ENCODE measurements at regions not wholly inside any gene's neighbourhood (a gene's known extent, or its start where the extent isn't known, plus 50 kb on each side); places are given as distances from the start of the nearest gene placed in this dataset.

DNA sequence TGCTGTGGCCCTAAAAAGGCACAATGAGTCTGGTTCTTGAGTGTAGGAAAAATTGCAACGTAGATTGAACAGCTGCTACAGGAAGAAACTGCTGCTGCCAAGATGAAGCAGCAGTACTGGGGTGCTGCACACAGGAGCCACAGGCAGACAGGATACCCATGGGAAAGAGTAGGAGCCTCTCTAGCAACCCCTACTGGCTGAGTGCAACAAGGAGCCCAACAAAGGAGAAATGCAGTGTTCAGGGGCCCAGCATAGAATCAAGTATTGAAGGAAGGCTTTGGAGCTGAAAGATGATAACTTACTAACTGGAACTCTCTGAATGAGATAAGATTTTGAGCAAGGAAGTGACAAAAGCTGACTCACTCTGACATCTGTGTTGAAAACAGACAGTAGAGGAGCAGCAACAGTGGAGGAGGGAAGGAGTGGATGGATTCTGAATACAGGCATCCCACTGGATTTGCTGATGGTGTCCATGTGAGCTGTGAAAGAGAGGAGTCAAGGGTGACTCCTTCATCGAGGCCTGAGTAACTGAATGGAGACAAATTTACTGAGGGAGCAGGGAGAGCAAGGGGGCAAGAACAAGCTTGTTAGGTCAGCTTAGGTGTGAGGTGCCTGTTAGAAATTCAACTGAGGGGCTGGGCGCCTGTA is 534.7 kb upstream of the JARID2 start:
- no peak for DNase-seq

- DNase-seq, result no peak
These were observed 534.0 kb upstream of the JARID2 start for GRCh38 chr6:14711704-14712379.

DNA sequence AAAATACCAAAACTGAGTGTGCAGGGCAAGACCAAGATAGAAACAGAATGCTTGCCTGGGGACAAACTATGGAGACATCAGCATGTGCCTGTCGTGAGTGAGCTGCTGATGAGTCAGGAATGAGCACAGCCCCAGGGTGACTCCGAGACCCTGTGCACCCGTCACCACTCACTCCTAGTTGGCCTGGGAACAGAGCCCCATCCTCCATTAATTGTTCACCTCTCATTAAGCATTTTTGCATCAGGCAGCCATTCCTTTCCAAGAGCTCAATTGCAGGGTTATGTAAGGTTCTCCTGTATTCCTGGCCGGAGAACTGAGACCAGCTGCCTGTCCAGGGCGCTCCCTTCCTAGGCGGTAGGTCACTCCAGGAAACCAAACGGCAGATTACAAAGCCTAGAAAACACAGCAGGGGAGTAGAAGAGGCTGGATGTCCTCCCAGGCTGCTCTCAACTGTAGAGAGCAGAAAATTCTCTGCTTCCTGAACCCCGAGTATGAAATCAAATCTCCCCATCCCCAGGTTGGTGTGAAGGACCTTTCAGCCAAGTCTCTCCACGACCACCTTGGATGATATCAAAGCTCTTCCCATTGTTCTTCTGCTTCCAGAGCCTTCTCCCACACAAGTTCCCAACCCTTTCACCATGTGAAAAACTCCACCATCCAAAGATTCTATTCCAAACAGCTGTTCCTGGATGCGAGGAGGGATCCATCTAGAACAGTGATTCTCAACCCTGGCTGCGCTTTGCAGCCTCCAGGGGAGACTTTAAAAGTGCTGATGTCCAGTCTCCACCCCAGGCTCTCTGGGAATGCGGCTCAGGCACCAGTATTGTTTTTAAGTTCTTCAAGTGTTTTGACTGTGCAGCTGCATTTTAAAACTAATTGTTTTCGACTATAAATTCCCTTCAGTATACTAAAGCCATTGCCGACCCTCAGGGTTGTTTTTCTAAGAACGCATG is 532.6 kb upstream of the JARID2 start:
- no peak for DNase-seq

DNA sequence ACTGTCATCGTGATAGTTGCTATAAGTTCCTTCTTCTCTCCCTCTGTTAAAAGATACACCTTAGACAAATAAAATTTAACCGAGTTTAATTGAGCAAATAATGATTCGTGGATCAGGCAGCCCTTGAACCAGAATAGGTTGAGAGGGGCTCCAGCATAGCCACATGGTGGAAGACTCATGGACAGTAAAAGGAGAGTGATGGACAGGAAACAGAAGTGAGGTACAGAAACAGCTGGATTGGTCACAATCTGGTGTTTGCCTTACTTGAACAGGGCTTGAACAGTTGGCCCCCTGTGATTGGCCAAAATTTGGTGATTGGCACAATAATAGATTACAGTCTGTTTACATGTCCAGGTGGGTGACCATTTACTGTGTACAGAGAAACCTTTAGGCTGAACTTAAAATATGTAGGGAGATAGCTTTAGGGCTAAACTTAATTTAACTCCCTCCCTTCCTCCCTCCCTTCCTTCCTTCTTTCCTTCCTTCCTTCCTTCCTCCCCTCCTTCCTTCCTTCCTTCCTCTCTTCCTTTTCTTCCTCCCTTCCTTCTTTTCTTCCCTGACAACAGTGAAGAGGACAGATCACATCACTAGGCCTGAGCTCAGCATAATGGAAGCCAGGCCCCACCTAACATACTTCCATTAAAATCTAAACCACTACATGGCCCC is 531.8 kb upstream of the JARID2 start:
- no peak for DNase-seq

DNA sequence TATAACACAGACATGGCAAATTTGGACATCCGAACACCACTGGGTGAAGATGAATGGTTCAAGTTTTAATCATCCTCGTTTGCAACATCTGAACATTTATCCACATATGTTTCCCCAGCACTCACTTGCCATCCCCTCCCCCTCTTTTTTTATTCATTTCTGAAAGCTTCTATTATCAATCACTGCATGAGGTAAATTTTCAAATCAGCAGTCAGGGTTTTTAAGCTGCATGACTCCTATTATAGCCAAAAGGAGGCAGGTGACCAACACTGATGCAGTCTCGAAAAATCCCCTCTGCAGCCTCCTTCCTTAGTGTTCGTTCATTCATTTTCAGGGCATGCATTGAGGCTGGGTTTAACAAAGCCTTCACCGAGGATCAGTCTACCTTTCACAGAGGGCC is 530.8 kb upstream of the JARID2 start:
- no peak for DNase-seq

DNA sequence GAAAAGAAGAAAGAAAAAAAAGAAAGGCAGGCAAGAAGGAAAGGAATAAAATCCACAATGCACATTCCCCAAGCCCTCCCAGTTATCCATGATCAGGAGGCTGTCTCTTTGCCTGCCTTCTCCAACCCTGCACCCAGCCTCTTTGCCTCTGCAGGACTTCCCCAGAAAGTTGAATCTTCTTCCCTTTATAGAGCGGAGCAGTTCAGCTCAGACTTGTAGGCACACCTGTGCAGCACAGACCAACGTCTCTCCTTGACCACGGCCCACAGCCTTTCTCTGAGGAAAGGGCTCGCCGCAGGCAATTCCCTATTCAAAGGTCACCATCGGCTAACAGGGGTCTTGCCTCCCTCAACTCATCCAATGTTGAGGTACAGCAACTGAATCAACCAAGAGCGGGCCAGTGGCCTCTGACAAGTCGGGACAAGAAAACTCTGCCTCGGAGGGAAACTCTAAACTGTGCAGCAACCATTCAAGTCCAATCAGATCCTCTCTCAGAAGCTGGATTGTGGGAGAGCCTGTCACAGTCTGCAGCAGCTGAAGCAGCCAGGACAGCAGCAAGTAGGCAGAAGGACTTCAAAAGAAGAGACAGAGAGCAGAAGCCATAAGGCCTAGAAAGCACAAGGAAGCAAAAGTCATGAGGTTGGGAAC is 529.2 kb upstream of the JARID2 start:
- DNase-seq, result no peak

GRCh38 chr6:14717307-14717706 is 528.6 kb upstream of the JARID2 start:
- DNase-seq, result no peak

DNA sequence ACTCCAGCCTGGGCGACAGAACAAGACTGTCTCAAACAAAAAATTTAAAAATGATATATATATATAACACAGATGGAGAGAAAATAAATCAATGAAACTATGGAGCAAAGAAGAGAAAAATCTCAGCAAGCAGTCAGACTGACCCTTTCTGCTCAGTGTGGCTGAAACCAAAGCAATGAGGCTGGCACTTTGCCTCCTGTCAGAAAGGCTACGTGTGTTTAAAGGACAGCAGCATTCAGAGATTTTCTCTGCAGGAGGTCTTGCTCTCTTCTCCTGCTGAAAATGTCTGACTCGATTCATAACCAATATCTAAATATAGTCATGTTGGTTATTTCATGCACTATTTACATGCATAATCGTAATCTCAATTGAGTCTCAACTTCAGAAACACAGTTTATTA is 527.0 kb upstream of the JARID2 start:
- DNase-seq, result no peak

DNA sequence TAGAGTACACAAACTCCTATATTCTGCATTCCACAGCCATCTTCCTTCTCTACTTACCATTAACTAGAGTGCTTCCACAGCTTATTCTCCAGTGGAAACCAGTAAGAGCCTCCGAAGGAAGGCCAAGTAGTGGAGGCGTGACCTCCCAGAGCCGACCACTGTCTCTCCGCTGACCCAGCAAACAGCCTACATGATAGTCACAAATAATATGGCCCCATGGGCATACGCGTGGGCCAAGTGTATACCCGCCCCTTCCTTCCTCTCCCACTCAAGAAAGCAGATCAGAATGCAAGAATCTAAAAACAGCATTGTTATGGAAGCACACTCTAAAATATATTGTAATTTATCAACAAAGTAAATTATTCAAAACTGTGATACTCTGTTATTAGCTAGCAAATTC is 526.6 kb upstream of the JARID2 start:
- DNase-seq, result no peak

DNA sequence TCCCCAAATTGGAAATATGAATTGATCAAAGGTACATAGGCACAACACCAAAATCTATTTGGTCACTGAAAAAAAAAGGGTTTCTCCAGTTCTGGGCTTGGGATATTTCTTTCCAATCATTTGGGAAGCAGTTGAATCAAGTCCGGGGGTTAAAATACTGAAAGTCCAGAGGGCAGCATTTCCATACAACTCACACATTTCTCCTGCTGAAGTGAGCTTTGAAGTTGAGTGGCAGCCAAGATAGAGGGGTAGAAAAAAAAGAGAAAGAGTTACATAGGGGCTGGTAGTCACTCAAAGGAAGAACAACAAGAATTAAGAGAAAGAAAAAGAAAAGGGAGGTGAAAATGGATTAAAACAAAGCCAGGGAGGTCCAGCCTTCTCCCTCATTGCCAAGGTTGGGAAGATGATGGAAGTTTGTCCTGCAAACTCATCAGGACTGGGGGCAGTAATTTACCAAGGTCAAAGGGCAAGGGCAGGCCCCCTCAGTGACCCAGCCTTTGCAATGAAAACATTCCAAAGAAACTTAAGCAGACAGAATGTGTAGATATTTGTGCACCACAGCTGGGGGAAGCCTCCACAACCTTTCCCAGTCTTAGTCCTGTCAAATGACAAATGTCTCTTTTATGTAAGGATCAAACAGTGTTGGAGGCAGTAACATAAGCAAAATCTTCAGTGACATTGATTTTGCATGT is 525.3 kb upstream of the JARID2 start:
- no peak for DNase-seq

DNA sequence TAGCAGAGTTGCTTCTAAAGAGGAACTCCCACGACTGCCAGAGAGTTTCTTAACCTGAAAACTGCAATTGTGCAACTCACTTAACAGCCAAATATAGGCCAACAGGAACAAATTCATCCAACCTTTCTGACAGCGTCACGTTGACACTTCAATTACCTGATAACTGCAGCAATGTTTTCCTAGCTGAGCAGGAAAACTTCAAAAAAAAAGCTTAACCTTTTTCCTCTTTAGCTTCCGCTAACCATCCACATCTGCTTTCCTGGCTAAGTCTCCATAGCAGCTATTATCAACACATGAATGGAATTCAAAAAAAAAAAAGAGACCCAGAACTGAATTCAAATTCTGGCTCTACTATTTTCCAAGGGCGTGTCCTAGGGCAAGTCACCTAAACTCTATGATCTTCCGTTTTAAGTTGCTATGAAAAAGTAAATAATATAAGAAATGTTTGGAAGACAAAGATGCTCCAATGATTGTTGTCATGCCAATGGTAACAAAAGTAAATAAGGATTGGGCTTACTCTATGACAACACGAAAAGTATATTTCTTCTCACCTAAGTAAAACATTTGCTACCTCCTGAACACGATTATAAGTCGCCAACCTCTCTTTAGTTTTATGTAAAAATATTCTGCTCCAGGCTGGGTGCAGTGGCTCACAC is 524.6 kb upstream of the JARID2 start:
- no peak for DNase-seq

DNA sequence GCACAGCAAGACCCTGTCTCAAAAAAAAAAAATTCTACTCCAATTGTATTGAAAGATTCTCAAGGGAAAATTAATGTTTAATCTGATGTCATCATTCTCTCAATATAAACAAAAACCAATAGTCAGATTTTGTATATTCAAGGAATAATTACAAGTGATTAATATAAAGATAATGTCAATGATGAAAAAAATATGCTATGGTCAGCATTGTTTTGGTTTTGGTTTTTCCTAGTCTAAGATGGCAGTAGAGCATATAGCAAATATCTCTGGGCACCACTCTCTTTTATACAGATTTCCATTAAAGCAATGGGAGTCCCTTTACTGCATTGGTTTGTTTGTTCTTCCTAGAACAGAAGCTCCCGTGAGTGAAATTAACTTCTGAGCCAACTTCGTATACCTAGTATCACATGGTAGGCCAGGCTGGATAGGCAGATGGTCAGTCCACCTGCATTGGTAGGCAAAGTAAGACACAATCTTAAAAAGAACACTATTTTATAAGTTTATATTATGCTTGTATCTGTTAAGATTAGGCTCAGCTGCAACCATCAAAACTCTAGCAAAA is 523.8 kb upstream of the JARID2 start:
- DNase-seq, result no peak

DNA sequence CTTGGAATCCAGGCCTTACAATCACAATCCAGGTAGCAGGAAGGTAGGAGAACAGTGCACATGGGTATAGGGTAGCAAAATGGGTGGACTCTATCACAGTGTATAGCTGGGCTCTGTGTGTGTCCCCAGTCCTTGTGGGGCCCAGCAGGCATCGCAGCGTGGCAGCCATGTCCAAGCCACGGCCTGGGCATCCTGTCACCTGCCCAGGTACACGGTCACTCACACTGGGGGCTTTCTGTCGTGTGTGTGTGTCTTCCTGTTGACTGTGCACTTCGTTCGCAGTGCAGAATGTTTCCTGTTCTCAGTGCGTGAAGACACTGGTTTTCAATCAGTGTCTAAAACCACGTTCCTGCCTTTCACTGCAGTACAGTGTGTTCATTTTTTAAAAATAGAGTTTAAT is 523.2 kb upstream of the JARID2 start:
- no peak for DNase-seq

- DNase-seq, result no peak
These were observed 522.3 kb upstream of the JARID2 start for GRCh38 chr6:14723535-14724086.

- DNase-seq, result no peak
These were observed 521.3 kb upstream of the JARID2 start for GRCh38 chr6:14724549-14724948.

GRCh38 chr6:14726816-14727493 is 518.9 kb upstream of the JARID2 start:
- DNase-seq, result no peak

DNA sequence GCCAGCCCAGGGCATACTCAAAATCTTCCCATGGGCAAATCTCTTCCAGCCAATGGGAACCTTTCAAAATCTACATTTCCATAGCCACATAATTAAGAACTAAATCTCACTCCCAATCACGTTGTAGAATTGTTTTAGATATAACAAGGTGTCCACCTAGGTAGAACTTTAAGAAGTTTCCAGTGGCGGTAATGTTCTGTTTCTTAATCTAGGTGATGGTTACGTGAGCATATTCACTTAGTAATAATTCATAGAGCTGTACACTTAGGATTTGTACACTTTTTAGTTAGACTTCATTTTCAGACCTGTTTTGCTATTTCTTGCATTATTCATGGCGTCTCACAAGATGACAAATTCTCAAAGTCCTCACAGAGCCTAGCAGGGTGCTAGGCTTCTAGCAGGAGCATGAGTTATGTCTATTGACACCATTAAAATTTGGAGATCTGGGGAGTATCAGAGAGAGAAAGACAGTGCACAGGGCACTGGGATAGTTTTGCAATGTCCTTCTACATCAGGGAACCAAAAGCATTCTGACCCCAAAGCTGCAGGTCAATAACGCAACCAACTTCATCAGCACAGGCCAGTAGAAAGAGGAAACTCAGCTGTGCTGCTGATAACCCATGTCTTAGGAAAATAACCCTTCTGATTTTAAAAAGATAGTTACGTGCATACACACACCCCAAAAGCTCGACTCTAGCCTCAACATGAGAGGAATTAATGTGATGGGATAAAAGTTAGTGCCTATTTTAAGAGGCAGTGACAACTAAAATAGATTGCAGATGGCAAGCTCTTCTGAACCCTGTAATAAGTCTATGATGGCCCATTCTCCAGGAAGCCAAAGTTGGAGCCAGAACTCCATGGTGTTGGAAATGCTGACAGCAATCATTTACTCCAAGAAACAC is 518.1 kb upstream of the JARID2 start:
- no peak for DNase-seq

GRCh38 chr6:14728396-14729024 is 517.4 kb upstream of the JARID2 start:
- no peak for DNase-seq

Measured in NCI-H2107 (cell line).